HEK293T (cell line): ENCODE measurements at regions not wholly inside any gene's neighbourhood (a gene's known extent, or its start where the extent isn't known, plus 50 kb on each side); places are given as distances from the start of the nearest gene placed in this dataset.
"Not testable (repeated sequence)": the region's sequence is repeated elsewhere in the genome, so short reads cannot be mapped to it uniquely, and the experiment has no call there.

ENCODE experiments used
- CTCF ChIA-PET: fragments of 350-600 bp; formaldehyde crosslinking; extraction: SDS; loops from one replicate; lab custom pipeline; 2021; ENCODE audit warnings: antibody characterized with exemption, inconsistent platforms; lab: Yijun Ruan, JAX
- POLR2A ChIA-PET: fragments of 350-600 bp; formaldehyde crosslinking; extraction: SDS; loops from one replicate; lab custom pipeline; 2020; ENCODE audit warnings: antibody characterized with exemption, inconsistent platforms; lab: Yijun Ruan, JAX
- DNase-seq: peaks from one replicate; pipeline ENCODE4 v3.0.0; 2012; ENCODE audit warnings: mixed read lengths; ENCODE audit errors: extremely low spot score
- ARNT ChIP-seq: fragments of 450-650 bp; IDR thresholded peaks from 2 replicates; pipeline ENCODE4 v1.6.1; 2017; ENCODE audit warnings: mild to moderate bottlenecking
- BHLHE40 ChIP-seq: fragments of 450-650 bp; IDR thresholded peaks from 2 replicates; pipeline ENCODE4 v1.6.1; 2016; ENCODE audit warnings: mild to moderate bottlenecking, moderate library complexity, borderline replicate concordance
- CTBP1 ChIP-seq: fragments of 450-650 bp; IDR thresholded peaks from 2 replicates; pipeline ENCODE4 v1.6.1; 2016; ENCODE audit warnings: borderline replicate concordance
- ELF4 ChIP-seq: fragments of 450-650 bp; IDR thresholded peaks from 2 replicates; pipeline ENCODE4 v1.6.1; 2017; ENCODE audit warnings: antibody characterized with exemption
- FOXA1 ChIP-seq: fragments of 450-650 bp; IDR thresholded peaks from 2 replicates; pipeline ENCODE4 v1.6.1; 2016; ENCODE audit warnings: mild to moderate bottlenecking
- FOXK2 ChIP-seq: fragments of 450-650 bp; IDR thresholded peaks from 2 replicates; pipeline ENCODE4 v1.6.1; 2016; ENCODE audit warnings: mild to moderate bottlenecking
- FOXM1 ChIP-seq: fragments of 450-650 bp; IDR thresholded peaks from 2 replicates; pipeline ENCODE4 v1.6.1; 2017; ENCODE audit warnings: mild to moderate bottlenecking, borderline replicate concordance
- HDGF ChIP-seq: fragments of 450-650 bp; IDR thresholded peaks from 2 replicates; pipeline ENCODE4 v1.6.1; 2017; ENCODE audit warnings: antibody characterized with exemption, borderline replicate concordance
- L3MBTL2 ChIP-seq: fragments of 450-650 bp; conservative IDR thresholded peaks from 2 replicates; pipeline ENCODE4 v1.6.1; 2016; ENCODE audit warnings: mild to moderate bottlenecking
- LEF1 ChIP-seq: fragments of 450-650 bp; IDR thresholded peaks from 2 replicates; pipeline ENCODE4 v1.6.1; 2017; ENCODE audit warnings: mild to moderate bottlenecking, borderline replicate concordance
- NFRKB ChIP-seq: fragments of 450-650 bp; IDR thresholded peaks from 2 replicates; pipeline ENCODE4 v1.6.1; 2016; ENCODE audit warnings: mild to moderate bottlenecking, moderate library complexity
- PKNOX1 ChIP-seq: fragments of 450-650 bp; IDR thresholded peaks from 2 replicates; pipeline ENCODE4 v1.6.1; 2016
- SP1 ChIP-seq: fragments of 450-650 bp; IDR thresholded peaks from 2 replicates; pipeline ENCODE4 v1.6.1; 2017
- SUZ12 ChIP-seq: fragments of 450-650 bp; IDR thresholded peaks from 2 replicates; pipeline ENCODE4 v1.6.1; 2016; ENCODE audit warnings: mild to moderate bottlenecking
- TARDBP ChIP-seq: fragments of 450-650 bp; IDR thresholded peaks from 2 replicates; pipeline ENCODE4 v1.6.1; 2016
- ZNF384 ChIP-seq: fragments of 450-650 bp; IDR thresholded peaks from 2 replicates; pipeline ENCODE4 v1.6.1; 2016

- POLR2A ChIA-PET: no interaction called here
These were observed 835.6 kb upstream of the MIR17HG start for GRCh38 chr13:90511903-90512302.

DNA sequence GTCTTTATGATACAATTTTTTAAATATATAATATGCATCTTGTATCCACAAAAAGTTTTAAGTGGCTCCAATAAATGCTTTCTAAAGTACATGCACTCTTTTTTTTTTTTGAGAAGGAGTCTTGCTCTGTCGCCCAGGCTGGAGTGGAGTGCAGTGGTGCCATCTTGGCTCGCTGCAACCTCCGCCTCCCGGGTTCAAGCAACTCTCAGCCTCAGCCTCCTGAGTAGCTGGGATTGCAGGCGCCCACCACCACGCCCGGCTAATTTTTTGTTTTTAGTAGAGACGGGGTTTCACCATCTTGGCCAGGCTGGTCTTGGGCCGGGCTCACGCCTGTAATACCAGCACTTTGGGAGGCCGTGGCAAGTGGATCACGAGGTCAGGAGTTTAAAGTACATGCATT, 832.8 kb upstream of the MIR17HG start:
- DNase-seq, POLR2A ChIA-PET, CTCF ChIA-PET: not testable (repeated sequence)

More at GRCh38 chr13:90511903-90512302, 835.6 kb upstream of the MIR17HG start:
- no peak for TF ChIP-seq PKNOX1
- TF ChIP-seq CTBP1: no peak
- no peak for TF ChIP-seq L3MBTL2
- no peak for TF ChIP-seq ARNT
- no peak for TF ChIP-seq NFRKB
- TF ChIP-seq FOXM1: no peak
- no peak for TF ChIP-seq SP1
- TF ChIP-seq ELF4: no peak
- TF ChIP-seq SUZ12: no peak
- no peak for TF ChIP-seq ZNF384
- TF ChIP-seq FOXK2: no peak
- no peak for TF ChIP-seq FOXA1
- no peak for TF ChIP-seq LEF1
- no peak for TF ChIP-seq TARDBP
- DNase-seq: no peak
- CTCF ChIA-PET: no interaction called here

DNA sequence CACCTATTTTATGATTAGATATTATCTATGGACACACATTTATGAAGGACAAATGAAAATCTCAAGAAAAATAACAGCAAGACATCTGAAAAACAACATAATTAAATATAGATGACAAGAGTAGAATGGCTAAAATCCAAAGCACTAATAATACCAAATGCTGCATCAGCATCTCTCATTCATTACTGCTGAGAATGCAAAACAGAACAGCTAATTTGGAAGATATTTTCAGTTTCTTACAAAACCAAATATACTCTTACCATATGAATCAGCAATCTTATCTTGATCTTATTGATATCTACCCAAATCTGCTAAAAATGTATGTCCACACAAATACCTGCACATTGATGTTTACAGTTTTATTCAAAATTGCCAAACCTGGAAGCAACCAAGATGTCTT, 829.1 kb upstream of the MIR17HG start:
- DNase-seq: no peak
- ChIA-PET CTCF (no interaction called here), POLR2A (no interaction called here)
- TF ChIP-seq BHLHE40 (no peak), FOXK2 (no peak), ZNF384 (no peak), SP1 (no peak), LEF1 (no peak), ELF4 (no peak), CTBP1 (no peak), FOXA1 (no peak), TARDBP (no peak), ARNT (no peak), NFRKB (no peak), PKNOX1 (no peak), SUZ12 (no peak), L3MBTL2 (no peak)

DNA sequence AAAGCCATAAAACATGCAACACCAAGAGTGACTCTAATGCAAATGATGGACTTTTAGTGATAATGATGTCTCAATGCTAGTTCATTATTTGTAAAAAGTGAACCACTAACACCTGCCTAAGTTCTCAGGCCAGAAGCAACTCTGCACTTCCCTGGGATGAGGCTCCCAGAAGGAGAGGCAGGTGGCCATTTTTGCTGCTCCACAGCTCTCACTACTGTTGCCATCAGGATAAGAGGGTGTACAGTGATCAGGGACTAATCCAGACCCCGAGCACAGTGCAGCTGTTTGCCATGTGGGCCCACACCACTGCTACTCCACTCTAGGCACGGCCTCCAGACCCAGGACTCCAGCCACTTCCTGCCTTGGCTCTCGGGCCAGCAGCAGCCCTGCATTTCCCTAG, 828.3 kb upstream of the MIR17HG start:
- CTCF ChIA-PET: no interaction called here
- TF ChIP-seq L3MBTL2 (no peak), HDGF (no peak), ELF4 (no peak), ZNF384 (no peak), CTBP1 (no peak), FOXK2 (no peak), FOXA1 (no peak), SP1 (no peak), TARDBP (no peak), FOXM1 (no peak), SUZ12 (no peak), NFRKB (no peak), PKNOX1 (no peak), ARNT (no peak), LEF1 (no peak), BHLHE40 (no peak)
- DNase-seq: no peak
- POLR2A ChIA-PET: no interaction called here

DNA sequence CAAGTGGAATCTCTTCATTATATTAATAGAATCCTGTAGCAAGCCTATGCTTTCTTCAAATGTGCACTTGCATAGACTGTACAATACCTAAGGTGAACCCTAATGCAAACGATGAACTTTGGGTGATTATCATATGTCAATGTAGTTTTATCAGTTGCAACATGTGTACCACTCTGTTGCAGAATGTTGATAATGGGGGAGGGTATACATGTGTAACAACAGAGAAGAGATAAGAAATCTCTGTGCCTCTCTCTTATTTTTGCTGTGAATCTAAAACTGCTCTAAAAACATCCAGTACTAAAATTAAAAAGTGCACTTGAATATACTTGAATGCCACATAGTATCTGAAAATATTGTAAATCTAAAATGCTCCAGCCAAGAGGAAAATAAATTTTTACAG, 820.8 kb upstream of the MIR17HG start:
- no peak for TF ChIP-seq SUZ12
- TF ChIP-seq L3MBTL2: no peak
- TF ChIP-seq LEF1: no peak
- TF ChIP-seq PKNOX1: no peak
- TF ChIP-seq SP1: no peak
- TF ChIP-seq FOXA1: no peak
- TF ChIP-seq ELF4: no peak
- TF ChIP-seq HDGF: no peak
- TF ChIP-seq TARDBP: no peak
- no peak for TF ChIP-seq CTBP1
- no peak for TF ChIP-seq ARNT
- no peak for TF ChIP-seq BHLHE40
- no peak for TF ChIP-seq NFRKB
- no peak for DNase-seq
- ChIA-PET CTCF (no interaction called here), POLR2A (no interaction called here)

DNA sequence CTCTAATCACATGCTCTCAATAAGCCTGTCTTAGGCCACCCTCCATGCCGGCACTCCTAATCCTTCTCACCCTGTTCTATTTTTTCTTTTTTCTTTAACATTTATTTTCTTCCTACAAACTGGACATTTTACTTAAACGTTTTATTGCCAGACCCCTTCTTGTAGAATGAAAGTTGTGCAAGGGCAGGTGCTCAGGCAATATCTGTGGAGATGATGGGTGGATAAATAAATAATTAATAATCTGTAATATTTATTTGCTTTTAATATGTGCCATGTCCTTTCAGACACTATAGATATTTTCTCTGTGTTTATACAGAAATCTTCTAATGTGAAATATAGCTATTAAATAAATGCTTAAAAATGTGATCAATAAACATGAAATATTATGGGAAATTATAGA, 815.7 kb upstream of the MIR17HG start:
- ChIA-PET CTCF (no interaction called here), POLR2A (no interaction called here)
- no peak for DNase-seq
- TF ChIP-seq HDGF (no peak), FOXA1 (no peak), TARDBP (no peak), L3MBTL2 (no peak), FOXK2 (no peak), NFRKB (no peak), ELF4 (no peak), SP1 (no peak), CTBP1 (no peak), ZNF384 (no peak), PKNOX1 (no peak), SUZ12 (no peak), BHLHE40 (no peak), LEF1 (no peak), FOXM1 (no peak), ARNT (no peak)
